GM10266 (cell line): ENCODE measurements at regions not wholly inside any gene's neighbourhood (a gene's known extent, or its start where the extent isn't known, plus 50 kb on each side); places are given as distances from the start of the nearest gene placed in this dataset.

ENCODE experiments used
- DNase-seq: peaks from one replicate; pipeline ENCODE4 v3.0.0; 2012; ENCODE audit errors: extremely low spot score
- TF ChIP-seq, protein P1 (sequence below): IDR thresholded peaks from 2 replicates; pipeline ENCODE4 v1.5.1; 2012; ENCODE audit warnings: mild to moderate bottlenecking, low read depth; ENCODE audit not compliant: control insufficient read depth, insufficient read depth; ENCODE audit errors: missing control alignments

- TF ChIP-seq, protein P1, sequence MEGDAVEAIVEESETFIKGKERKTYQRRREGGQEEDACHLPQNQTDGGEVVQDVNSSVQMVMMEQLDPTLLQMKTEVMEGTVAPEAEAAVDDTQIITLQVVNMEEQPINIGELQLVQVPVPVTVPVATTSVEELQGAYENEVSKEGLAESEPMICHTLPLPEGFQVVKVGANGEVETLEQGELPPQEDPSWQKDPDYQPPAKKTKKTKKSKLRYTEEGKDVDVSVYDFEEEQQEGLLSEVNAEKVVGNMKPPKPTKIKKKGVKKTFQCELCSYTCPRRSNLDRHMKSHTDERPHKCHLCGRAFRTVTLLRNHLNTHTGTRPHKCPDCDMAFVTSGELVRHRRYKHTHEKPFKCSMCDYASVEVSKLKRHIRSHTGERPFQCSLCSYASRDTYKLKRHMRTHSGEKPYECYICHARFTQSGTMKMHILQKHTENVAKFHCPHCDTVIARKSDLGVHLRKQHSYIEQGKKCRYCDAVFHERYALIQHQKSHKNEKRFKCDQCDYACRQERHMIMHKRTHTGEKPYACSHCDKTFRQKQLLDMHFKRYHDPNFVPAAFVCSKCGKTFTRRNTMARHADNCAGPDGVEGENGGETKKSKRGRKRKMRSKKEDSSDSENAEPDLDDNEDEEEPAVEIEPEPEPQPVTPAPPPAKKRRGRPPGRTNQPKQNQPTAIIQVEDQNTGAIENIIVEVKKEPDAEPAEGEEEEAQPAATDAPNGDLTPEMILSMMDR: no peak
- DNase-seq: no peak
Measured at GRCh38 chr7:155216475-155217272, 81.0 kb upstream of the INSIG1 start.

- TF ChIP-seq, protein P1: no peak
- DNase-seq: no peak
Measured at GRCh38 chr7:155217634-155218033, 80.0 kb upstream of the INSIG1 start.

DNA sequence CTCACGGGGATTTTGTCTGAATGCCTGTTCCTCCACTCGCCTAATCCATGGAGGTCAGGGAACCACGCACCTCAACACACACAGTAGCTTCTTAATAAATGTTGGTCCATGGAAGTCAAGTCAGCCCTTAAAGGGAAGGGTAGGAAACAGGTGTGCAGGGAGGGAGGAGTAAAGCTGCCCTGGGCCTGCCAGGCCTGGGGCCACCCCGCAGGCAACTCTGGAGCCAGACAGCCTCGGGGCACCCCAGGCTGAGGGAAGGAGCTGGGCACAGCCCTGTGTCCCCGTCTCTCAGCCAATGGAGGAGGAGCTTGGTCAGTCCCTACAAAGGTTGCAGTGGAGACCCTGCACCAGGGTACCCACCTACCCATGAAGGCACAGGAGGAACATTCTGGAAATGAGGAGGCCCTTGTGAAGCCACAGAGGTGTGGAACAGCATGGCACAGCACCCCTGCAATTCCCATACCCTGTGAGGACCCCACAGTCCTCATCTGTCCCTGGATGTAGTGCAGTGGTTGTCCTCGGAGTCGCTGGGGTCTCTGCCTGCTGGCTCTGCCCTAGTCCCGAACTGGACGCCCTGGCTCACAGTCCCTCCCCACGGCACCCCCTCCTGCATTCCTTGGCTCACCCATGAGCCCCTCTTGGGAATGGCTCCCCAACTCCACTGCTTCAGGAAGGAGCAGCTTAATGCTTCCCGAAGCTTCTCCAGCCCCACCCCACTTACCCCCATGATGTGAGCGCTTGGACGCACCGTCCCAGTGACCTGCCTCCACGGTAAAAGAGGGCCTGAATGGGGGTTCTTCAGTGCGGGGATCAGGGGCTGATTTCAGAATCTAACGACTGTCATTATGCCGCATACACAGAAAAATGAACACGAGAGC is 79.2 kb upstream of the INSIG1 start:
- DNase-seq: no peak
- TF ChIP-seq, protein P1: no peak

DNA sequence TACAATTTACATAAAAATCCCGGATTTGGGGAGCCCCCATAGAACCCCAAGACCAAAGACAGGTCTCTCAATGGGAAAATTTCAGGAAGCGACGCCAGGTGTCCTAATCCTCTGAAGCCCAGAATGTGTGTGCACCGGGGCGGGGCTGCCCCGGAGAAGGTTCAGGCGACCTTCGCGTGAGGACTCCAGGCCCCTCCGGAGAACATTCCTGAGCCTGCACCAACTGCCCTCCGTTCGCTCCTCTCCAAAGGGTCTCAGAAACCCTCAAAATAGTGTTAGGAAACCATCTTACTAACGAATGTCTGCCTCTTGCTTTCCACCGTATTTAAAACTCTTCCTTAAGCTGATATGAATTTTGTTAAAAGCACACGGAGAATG is 78.5 kb upstream of the INSIG1 start:
- no peak for DNase-seq
- TF ChIP-seq, protein P1: no peak

GRCh38 chr7:155219947-155220769 is 77.5 kb upstream of the INSIG1 start:
- TF ChIP-seq, protein P1: no peak
- DNase-seq: no peak

DNA sequence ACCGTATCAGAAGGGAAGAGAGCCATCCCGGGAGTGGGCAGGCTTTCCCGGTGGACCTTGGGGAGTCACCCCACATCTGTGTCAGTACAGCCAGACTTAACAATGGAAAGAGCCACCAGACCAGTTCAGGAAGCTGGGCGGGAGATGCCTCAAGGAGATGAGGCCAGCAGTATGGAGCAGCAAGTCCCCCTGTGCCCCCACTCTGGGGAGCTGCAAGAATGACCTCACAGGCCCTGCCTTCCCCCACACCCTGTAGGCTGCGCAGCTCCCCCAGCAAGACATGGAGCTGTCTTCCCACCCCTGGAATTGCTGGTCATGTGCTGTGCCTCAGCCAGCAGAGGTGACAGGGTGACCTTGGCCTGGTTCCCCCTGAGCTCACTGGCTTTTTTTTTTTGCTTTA is 76.8 kb upstream of the INSIG1 start:
- no peak for DNase-seq
- TF ChIP-seq, protein P1: no peak
